Heart left ventricle (tissue), 16 donors: ENCODE measurements at regions not wholly inside any gene's neighbourhood (a gene's known extent, or its start where the extent isn't known, plus 50 kb on each side); places are given as distances from the start of the nearest gene placed in this dataset.
A peak's percentile ranks its signal among the peaks of the same experiment; 100 is the strongest.

Experiments used
- ATAC-seq, 4 donors: fragments of 200-7000 bp; cut with Tn5 transposase; one replicate each; pipeline ENCODE4 v1.9.1; 2020 to 2022; ENCODE audit warnings: moderate library complexity in 4 of 4, mild to moderate bottlenecking in 3 of 4, moderate number of reproducible peaks in 1 of 4
- DNase-seq, 5 donors: peaks; one replicate each; pipeline ENCODE4 v3.0.0-alpha.2; 2020
- H3K27ac ChIP-seq, 12 donors: fragments of 200-600 bp; sonication (generic) in 4 of 12; one replicate each; pipeline versions ENCODE4 v1.5.0 to v1.8.0; 2016 to 2022; ENCODE audit warnings: mild to moderate bottlenecking in 2 of 12
- H3K27me3 ChIP-seq, 9 donors: fragments of 200-600 bp; sonication (generic) in 2 of 9; one replicate each; pipeline versions ENCODE4 v1.5.1 to v1.8.0; 2016 to 2022; ENCODE audit warnings: mild to moderate bottlenecking in 3 of 9
- H3K36me3 ChIP-seq, 9 donors: fragments of 200-600 bp; sonication (generic) in 2 of 9; one replicate each; pipeline versions ENCODE4 v1.5.0 to v1.8.0; 2018 to 2022; ENCODE audit warnings: mild to moderate bottlenecking in 2 of 9
- H3K4me1 ChIP-seq, 12 donors: fragments of 200-600 bp; sonication (generic) in 4 of 12; one replicate each; pipeline versions ENCODE4 v1.5.0 to v1.8.0; 2016 to 2022; ENCODE audit warnings: mild to moderate bottlenecking in 3 of 12
- H3K4me3 ChIP-seq, 12 donors: fragments of 200-600 bp; sonication (generic) in 4 of 12; one replicate each; pipeline versions ENCODE4 v1.5.0 to v1.8.0; 2017 to 2022; ENCODE audit warnings: mild to moderate bottlenecking in 9 of 12, moderate library complexity in 4 of 12
- H3K9me3 ChIP-seq, 12 donors: fragments of 200-600 bp; sonication (generic) in 4 of 12; one replicate each; pipeline versions ENCODE4 v1.5.0 to v1.8.0; 2016 to 2022; ENCODE audit warnings: mild to moderate bottlenecking in 1 of 12
- POLR2A ChIP-seq, 2 donors: fragments of 450-650 bp; IDR thresholded peaks; one replicate each; pipeline ENCODE4 v1.6.1; 2017; ENCODE audit warnings: antibody characterized with exemption in 2 of 2, mild to moderate bottlenecking in 2 of 2, moderate library complexity in 2 of 2
- WGBS, 4 donors: extraction: QIAGEN DNeasy Blood & Tissue Kit in 2 of 4; methylation state at CpG; one replicate each; pipeline versions ENCODE4 v1.1.5 to v1.1.7; 2013 to 2018; 5-methylcytosine and 5-hydroxymethylcytosine counted together
- intact Hi-C, 10 donors: fragments of 100-400 bp; cut with DNase I; formaldehyde crosslinking; loops; one replicate each; pipeline versions ENCODE4 v1.11.1 to v1.14.2; 2022
- TF ChIP-seq, protein P1 (sequence below), 12 donors: fragments of 200-600 bp; sonication (generic) in 4 of 12; IDR thresholded peaks; one replicate each; pipeline versions ENCODE4 v1.5.0 to v1.8.0; 2018 to 2022; ENCODE audit warnings: antibody characterized with exemption in 12 of 12, mild to moderate bottlenecking in 5 of 12
- donor health status: ischemic (EF 13 %, LVEDD 7.1; RV severe dilation, severe dysfunction).
- donor health status: healthy with polysubstance abuse.
- donor health status: DM: no; HTN: yes; CAD: no.
- donor health status: DM: no; HTN: no; CAD: no.
- donor health status: ischemic (EF 25% LVEDD 6.9; RV normal size, moderate dysfunction).
- donor health status: ischemic (EF 25% LVEDD 5.7; RV mildly dilated, moderate dysfunction).
- donor health status: healthy.
- donor health status: DM: yes; HTN: yes; CAD: no.
- donor health status: ischemic (EF 35%, LVEDD 5.7; RV mildly dilated, moderate dysfunction).
- donor health status: nonischemic (EF 11% LVEDD 7.7; RV severe dilation, severe dysfunction).
- donor health status: DM: yes; HTN: yes; CAD: no.
- donor health status: PGD.
- donor health status: ischemic (EF 29% LVEDD 5.4; RV normal size, mild dysfunction).
- donor health status: nonischemic (EF 23%, LVEDD 6.1; RV moderate dilation, normal function).

DNA sequence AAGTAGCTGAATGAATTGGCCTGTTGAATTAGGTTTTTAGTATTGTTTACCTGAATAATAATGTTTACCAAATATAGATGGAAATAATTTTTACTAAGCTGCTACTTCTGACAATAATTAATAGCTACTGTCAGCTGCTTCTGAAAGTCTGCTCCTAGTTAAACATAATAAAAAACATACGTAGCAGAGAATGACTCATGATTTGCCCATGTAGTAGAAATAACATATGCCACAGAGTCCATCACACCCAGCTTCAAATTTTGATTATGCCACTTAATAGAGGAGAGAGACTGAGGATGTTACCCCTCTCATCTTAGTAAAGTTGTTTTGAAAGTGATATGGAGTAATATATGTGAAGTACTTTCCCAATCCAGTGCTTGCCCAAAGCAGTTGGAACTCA is 57.6 kb upstream of the MDFIC start:
- DNase-seq (no peak), ATAC-seq (no peak)
- no peaks in the 10 kb centered on the region for H3K36me3 ChIP-seq
- no peak overlapping the region for H3K4me3 ChIP-seq
- 88 to 94% (median 90%) methylated on average over 1 of the region's 1 CpG for WGBS, 4 donors
- intact Hi-C loops, result loop anchor here in 5 of 10 donors (2.0 to 10.0 kb wide), 7 partner anchors 353 to 1041 kb away; no protein-coding TSS in a partner anchor
- H3K9me3 ChIP-seq, result peaks cover 0 to 4% (median 0%) of the 10 kb centered on the region in 12 donors
- H3K27ac ChIP-seq, result no peak overlapping the region
- H3K27me3 ChIP-seq, result no peaks in the 10 kb centered on the region
- H3K4me1 ChIP-seq, result no peaks in the 10 kb centered on the region
- no peak for TF ChIP-seq POLR2A (IDR thresholded peaks at IDR 0.05)
- TF ChIP-seq, protein P1, sequence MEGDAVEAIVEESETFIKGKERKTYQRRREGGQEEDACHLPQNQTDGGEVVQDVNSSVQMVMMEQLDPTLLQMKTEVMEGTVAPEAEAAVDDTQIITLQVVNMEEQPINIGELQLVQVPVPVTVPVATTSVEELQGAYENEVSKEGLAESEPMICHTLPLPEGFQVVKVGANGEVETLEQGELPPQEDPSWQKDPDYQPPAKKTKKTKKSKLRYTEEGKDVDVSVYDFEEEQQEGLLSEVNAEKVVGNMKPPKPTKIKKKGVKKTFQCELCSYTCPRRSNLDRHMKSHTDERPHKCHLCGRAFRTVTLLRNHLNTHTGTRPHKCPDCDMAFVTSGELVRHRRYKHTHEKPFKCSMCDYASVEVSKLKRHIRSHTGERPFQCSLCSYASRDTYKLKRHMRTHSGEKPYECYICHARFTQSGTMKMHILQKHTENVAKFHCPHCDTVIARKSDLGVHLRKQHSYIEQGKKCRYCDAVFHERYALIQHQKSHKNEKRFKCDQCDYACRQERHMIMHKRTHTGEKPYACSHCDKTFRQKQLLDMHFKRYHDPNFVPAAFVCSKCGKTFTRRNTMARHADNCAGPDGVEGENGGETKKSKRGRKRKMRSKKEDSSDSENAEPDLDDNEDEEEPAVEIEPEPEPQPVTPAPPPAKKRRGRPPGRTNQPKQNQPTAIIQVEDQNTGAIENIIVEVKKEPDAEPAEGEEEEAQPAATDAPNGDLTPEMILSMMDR (IDR thresholded peaks at IDR 0.05), result no peak

- intact Hi-C loops, result loop anchor here (1.0 to 10.0 kb wide), 12 partner anchors 351 to 1039 kb away; no protein-coding TSS in a partner anchor
- no peaks in the 10 kb centered on the region for H3K4me1 ChIP-seq
- H3K27me3 ChIP-seq, result no peaks in the 10 kb centered on the region
- peak; percentile 39 to 64 (median 41) for DNase-seq
- H3K4me3 ChIP-seq, result no peak overlapping the region
- no peaks in the 10 kb centered on the region for H3K36me3 ChIP-seq
- peak in 3 of 4 donors; percentile 83 to 88 (median 84) for ATAC-seq
- WGBS, 4 donors, result 63 to 92% (median 66%) methylated on average over 1 of the region's 1 CpG
- H3K9me3 ChIP-seq, result peaks cover 0 to 4% (median 0%) of the 10 kb centered on the region in 12 donors
- TF ChIP-seq, protein P1 (IDR thresholded peaks at IDR 0.05), result peak; percentile 69 to 89 (median 82)
- TF ChIP-seq POLR2A (IDR thresholded peaks at IDR 0.05), result no peak
- H3K27ac ChIP-seq, result no peak overlapping the region
Observed at GRCh38 chr7:114865564-114865963, 56.3 kb upstream of the MDFIC start.
